T-helper 22 cell (primary cell): ENCODE measurements at regions not wholly inside any gene's neighbourhood (a gene's known extent, or its start where the extent isn't known, plus 50 kb on each side); places are given as distances from the start of the nearest gene placed in this dataset.

Source experiments
- DNase-seq: peaks from one replicate; pipeline ENCODE4 v3.0.0-alpha.2; 2020; ENCODE audit warnings: low read depth

GRCh38 chr2:16818203-16818556 is 152.5 kb upstream of the CYRIA start:
- DNase-seq: no peak

- no peak for DNase-seq
Observed at GRCh38 chr2:16817305-16818202, 151.9 kb upstream of the CYRIA start.

- no peak for DNase-seq
Observed at GRCh38 chr2:16816522-16816921, 150.9 kb upstream of the CYRIA start.

- no peak for DNase-seq
Observed at GRCh38 chr2:16816016-16816415, 150.4 kb upstream of the CYRIA start.

GRCh38 chr2:16813593-16813992 is 148.0 kb upstream of the CYRIA start:
- DNase-seq: no peak

- DNase-seq: no peak
Observed at GRCh38 chr2:16798472-16798871, 132.8 kb upstream of the CYRIA start.

GRCh38 chr2:16791496-16791895 is 125.9 kb upstream of the CYRIA start:
- DNase-seq: no peak

GRCh38 chr2:16785149-16785548 is 119.5 kb upstream of the CYRIA start:
- DNase-seq: no peak

- no peak for DNase-seq
Observed at GRCh38 chr2:16784652-16785051, 119.0 kb upstream of the CYRIA start.

GRCh38 chr2:16777123-16777870 is 111.7 kb upstream of the CYRIA start:
- DNase-seq: no peak

- DNase-seq: no peak
Observed at GRCh38 chr2:16775899-16776231, 110.2 kb upstream of the CYRIA start.

- no peak for DNase-seq
Observed at GRCh38 chr2:16774980-16775898, 109.6 kb upstream of the CYRIA start.

- DNase-seq: no peak
Observed at GRCh38 chr2:16774091-16774490, 108.5 kb upstream of the CYRIA start.

- DNase-seq: no peak
Observed at GRCh38 chr2:16773080-16773713, 107.6 kb upstream of the CYRIA start.

GRCh38 chr2:16767789-16768476 is 102.3 kb upstream of the CYRIA start:
- no peak for DNase-seq

- DNase-seq: no peak
Observed at GRCh38 chr2:16765356-16765755, 99.7 kb upstream of the CYRIA start.

- DNase-seq: no peak
Observed at GRCh38 chr2:16764487-16764886, 98.9 kb upstream of the CYRIA start.

GRCh38 chr2:16763493-16763899 is 97.9 kb upstream of the CYRIA start:
- DNase-seq: no peak

GRCh38 chr2:16763056-16763455 is 97.4 kb upstream of the CYRIA start:
- DNase-seq: no peak

GRCh38 chr2:16760426-16760825 is 94.8 kb upstream of the CYRIA start:
- no peak for DNase-seq
